Activated CD4-positive, alpha-beta memory T cell treated with anti-CD3 and anti-CD28 coated beads for 36 hours (primary cell): ENCODE measurements at regions not wholly inside any gene's neighbourhood (a gene's known extent, or its start where the extent isn't known, plus 50 kb on each side); places are given as distances from the start of the nearest gene placed in this dataset.
"Not testable (repeated sequence)": the region's sequence is repeated elsewhere in the genome, so short reads cannot be mapped to it uniquely, and the experiment has no call there.

ENCODE experiments used
- CTCF ChIA-PET: fragments of 350-600 bp; sonication (Branson Sonifier 250); formaldehyde crosslinking; loops from one replicate; lab custom pipeline; 2021; ENCODE audit warnings: antibody characterized with exemption, inconsistent platforms; lab: Charles Lee
- POLR2A ChIA-PET: fragments of 350-600 bp; sonication (Branson Sonifier 250); formaldehyde crosslinking; loops from one replicate; lab custom pipeline; 2021; ENCODE audit warnings: antibody characterized with exemption; lab: Charles Lee
- DNase-seq: peaks from one replicate; pipeline ENCODE4 v3.0.0-alpha.2; 2020
- H3K27ac Mint-ChIP-seq: one replicate; pipeline ENCODE4 v1.8.0; 2021; ENCODE audit warnings: mixed read lengths
- H3K27me3 Mint-ChIP-seq: one replicate; pipeline ENCODE4 v1.8.0; 2021; ENCODE audit warnings: mixed read lengths
- H3K36me3 Mint-ChIP-seq: one replicate; pipeline ENCODE4 v1.8.0; 2021; ENCODE audit warnings: mixed read lengths
- H3K4me1 Mint-ChIP-seq: one replicate; pipeline ENCODE4 v1.8.0; 2021; ENCODE audit warnings: low read depth, mixed read lengths
- H3K4me3 Mint-ChIP-seq: one replicate; pipeline ENCODE4 v1.8.0; 2021; ENCODE audit warnings: mild to moderate bottlenecking, mixed read lengths
- H3K9me3 Mint-ChIP-seq: one replicate; pipeline ENCODE4 v1.8.0; 2021; ENCODE audit warnings: mixed read lengths
- intact Hi-C: fragments of 100-400 bp; cut with micrococcal nuclease; formaldehyde crosslinking; loops from one replicate; pipeline ENCODE4 v1.15.1; 2023

DNA sequence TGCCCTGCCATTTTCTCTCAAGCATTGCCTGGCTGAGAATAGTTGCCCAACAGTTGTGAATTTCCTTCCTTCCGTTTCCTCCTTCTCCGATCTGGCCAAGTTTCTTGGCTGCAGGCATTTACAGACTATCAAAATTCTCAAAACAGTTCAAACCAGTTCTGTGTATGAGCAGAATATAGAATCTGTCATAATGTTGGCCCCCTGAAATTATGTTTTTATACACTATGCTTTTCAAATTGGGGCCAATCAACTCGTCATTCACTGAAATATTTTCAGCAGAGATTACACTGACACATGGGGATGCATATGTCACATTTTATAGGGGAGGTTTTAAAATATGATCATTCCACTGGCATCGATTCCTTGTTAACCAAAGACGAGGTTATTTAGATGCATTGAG, 284.2 kb upstream of the TMTC4 start:
- Mint-ChIP-seq H3K27me3 (peaks cover 7% of the 10 kb centered on the region), H3K27ac (no peak overlapping the region), H3K4me3 (no peak overlapping the region), H3K9me3 (no peaks in the 10 kb centered on the region), H3K4me1 (no peaks in the 10 kb centered on the region), H3K36me3 (no peaks in the 10 kb centered on the region)
- intact Hi-C loops, result no loop called here
- no peak for DNase-seq
- ChIA-PET CTCF (no interaction called here), POLR2A (no interaction called here)

DNA sequence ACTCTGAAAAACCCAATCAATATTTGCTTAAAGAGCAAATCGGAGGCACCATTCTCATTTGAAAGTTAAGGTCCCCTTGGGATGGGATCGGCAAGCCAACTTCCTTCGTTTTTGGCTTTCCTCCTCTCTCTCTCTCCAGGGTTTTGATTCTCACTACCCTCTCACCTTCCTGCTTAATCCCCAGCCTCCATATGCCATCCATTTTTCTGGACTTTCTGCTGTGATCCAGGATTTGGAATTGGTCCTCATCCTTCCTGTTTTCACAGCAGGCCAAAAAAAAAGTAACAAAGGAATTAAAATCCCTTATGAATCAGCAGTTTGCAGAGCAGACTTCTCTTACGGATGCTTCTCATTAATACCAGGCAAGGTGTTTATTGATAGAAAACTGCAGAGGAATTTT, 283.1 kb upstream of the TMTC4 start:
- Mint-ChIP-seq H3K27me3 (peaks cover 7% of the 10 kb centered on the region), H3K4me1 (no peaks in the 10 kb centered on the region), H3K36me3 (no peaks in the 10 kb centered on the region), H3K27ac (no peak overlapping the region), H3K4me3 (no peak overlapping the region), H3K9me3 (no peaks in the 10 kb centered on the region)
- DNase-seq, result no peak
- ChIA-PET POLR2A (no interaction called here), CTCF (no interaction called here)
- intact Hi-C loops, result no loop called here

- no peaks in the 10 kb centered on the region for H3K9me3 Mint-ChIP-seq
- no peak overlapping the region for H3K27ac Mint-ChIP-seq
- no peaks in the 10 kb centered on the region for H3K36me3 Mint-ChIP-seq
- peaks cover 5% of the 10 kb centered on the region for H3K27me3 Mint-ChIP-seq
- no peaks in the 10 kb centered on the region for H3K4me1 Mint-ChIP-seq
- no peak for DNase-seq
- CTCF ChIA-PET, result no interaction called here
- H3K4me3 Mint-ChIP-seq, result no peak overlapping the region
- POLR2A ChIA-PET, result no interaction called here
- intact Hi-C loops, result no loop called here
Measured at GRCh38 chr13:100954430-100955305, 280.1 kb upstream of the TMTC4 start.

DNA sequence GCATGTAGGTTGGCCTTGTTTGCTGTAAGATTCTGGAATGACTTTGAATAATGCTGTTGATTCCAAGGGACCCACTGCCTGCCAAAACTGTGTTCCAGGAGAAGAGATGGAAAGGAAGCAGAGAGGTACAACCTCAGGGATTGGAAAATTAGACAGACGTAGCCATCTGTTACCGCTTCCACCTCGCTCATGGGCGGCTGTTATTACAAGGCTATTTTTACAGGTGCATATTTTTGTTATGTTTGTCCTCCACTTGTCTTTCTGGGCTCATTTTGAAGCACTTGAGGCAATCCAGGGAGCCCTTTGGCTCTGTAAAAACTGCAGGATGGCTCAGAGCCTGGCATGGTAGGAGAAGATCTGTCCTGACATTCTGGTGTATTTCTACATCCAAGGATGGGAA, 276.4 kb upstream of the TMTC4 start:
- POLR2A ChIA-PET, result no interaction called here
- intact Hi-C loops, result no loop called here
- DNase-seq, result no peak

DNA sequence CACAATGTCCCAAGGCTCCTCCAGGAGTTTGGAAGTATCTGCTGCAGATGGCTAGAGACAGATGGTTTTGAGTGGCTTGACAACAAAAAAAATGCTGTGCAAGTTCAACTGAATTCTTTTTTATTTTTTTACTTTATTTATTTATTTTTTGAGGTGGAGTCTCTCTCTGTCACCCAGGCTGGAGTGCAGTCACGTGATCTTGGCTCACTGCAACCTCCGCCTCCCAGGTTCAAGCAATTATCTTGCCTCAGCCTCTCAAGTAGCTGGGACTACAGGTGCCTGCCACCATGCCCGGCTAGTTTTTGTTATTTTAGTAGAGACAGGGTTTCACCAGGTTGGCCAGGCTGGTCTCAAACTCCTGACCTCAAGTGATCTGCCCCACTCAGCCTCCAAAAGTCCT, 274.3 kb upstream of the TMTC4 start:
- intact Hi-C loops, CTCF ChIA-PET, H3K36me3 Mint-ChIP-seq, POLR2A ChIA-PET, DNase-seq, H3K27me3 Mint-ChIP-seq, H3K4me1 Mint-ChIP-seq, H3K4me3 Mint-ChIP-seq, H3K9me3 Mint-ChIP-seq, H3K27ac Mint-ChIP-seq: not testable (repeated sequence)

More for the DNA sequence above, 276.4 kb upstream of the TMTC4 start:
- Mint-ChIP-seq H3K27me3 (peaks cover 3% of the 10 kb centered on the region), H3K9me3 (no peaks in the 10 kb centered on the region), H3K27ac (no peak overlapping the region), H3K36me3 (no peaks in the 10 kb centered on the region), H3K4me1 (no peaks in the 10 kb centered on the region), H3K4me3 (no peak overlapping the region)
- CTCF ChIA-PET, result no interaction called here

- Mint-ChIP-seq H3K4me1 (no peaks in the 10 kb centered on the region), H3K9me3 (no peaks in the 10 kb centered on the region), H3K27me3 (peaks cover 3% of the 10 kb centered on the region), H3K36me3 (no peaks in the 10 kb centered on the region), H3K4me3 (no peak overlapping the region), H3K27ac (no peak overlapping the region)
- DNase-seq, result no peak
- POLR2A ChIA-PET, result no interaction called here
- CTCF ChIA-PET, result no interaction called here
- intact Hi-C loops, result no loop called here
Measured at GRCh38 chr13:100946588-100946987, 272.0 kb upstream of the TMTC4 start.

- no peaks in the 10 kb centered on the region for H3K36me3 Mint-ChIP-seq
- H3K9me3 Mint-ChIP-seq, result no peaks in the 10 kb centered on the region
- no peaks in the 10 kb centered on the region for H3K4me1 Mint-ChIP-seq
- ChIA-PET POLR2A (no interaction called here), CTCF (no interaction called here)
- H3K27me3 Mint-ChIP-seq, result peaks cover 9% of the 10 kb centered on the region
- intact Hi-C loops, result no loop called here
- H3K4me3 Mint-ChIP-seq, result no peak overlapping the region
- DNase-seq, result no peak
- H3K27ac Mint-ChIP-seq, result no peak overlapping the region
Measured at GRCh38 chr13:100944791-100945345, 270.3 kb upstream of the TMTC4 start.

GRCh38 chr13:100942742-100943141, 268.1 kb upstream of the TMTC4 start:
- Mint-ChIP-seq H3K27me3 (peaks cover 9% of the 10 kb centered on the region), H3K4me1 (no peaks in the 10 kb centered on the region), H3K27ac (no peak overlapping the region), H3K36me3 (no peaks in the 10 kb centered on the region), H3K9me3 (no peaks in the 10 kb centered on the region), H3K4me3 (no peak overlapping the region)
- DNase-seq, result no peak
- intact Hi-C loops, result no loop called here
- POLR2A ChIA-PET, result no interaction called here
- CTCF ChIA-PET, result no interaction called here

DNA sequence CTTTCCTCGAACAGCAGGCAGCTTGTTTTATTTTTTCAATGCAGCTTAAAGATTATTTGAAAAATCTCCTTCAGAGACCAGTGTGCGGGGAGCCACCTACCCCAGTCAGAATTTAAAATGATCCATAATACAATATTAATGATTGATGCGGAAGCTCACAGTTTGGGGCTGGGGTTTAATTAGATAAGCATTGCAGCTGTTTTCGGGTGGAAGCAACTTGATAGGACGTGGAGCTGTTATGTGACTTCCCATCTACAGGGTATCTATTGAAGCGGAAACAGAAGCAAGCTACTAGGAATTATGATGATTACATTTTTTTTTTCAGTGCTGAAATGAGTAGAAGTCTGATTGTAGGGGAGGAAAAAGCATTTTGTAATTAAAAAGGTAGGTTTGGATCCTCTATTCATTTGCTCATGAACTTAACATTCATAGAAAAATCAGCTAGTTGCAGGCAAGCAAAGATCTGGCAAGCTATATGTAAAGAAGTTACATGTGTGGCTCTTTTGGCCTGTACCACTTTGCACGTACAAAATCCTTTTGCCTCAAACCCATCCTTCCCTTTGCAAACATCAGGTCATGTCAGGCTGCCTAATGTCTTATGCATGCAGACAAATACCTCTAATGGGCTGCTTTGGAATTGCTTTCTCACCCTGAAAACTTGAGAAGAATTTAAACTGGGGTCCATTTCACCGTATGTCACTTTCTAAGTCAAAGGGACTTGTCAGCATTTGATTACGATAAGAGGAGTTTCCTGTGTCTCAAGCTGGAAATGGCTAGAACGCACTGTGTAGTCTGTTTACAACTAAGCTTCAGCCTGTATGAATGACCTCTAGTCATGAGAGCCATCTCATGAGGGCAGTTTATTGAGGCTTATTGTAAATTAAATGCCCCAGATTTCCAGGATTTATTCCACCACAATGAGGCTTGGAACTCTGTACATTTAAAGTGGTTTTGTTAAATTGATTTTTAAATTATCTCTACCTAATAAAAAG, 267.1 kb upstream of the TMTC4 start:
- H3K4me1 Mint-ChIP-seq, result no peaks in the 10 kb centered on the region
- POLR2A ChIA-PET, result no interaction called here

DNA sequence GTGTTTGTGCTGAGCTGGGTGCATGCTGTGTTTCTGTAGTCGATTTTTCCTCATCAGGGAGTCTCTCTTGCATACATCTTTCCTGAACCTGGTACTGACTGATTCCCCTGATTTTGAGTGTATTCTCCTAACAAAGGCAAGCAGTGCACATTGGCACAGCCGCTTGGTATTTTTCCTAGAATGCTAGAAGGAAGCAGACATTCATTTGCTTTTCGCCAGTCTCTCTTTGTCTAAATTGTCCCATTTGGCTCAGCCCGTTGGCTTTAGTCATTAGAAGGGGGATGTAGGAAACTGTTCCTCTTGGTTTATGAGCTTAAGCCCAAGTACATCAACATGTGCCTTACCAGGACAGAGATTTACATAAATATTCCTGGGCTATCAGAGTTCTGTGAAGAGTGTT, 266.1 kb upstream of the TMTC4 start:
- Mint-ChIP-seq H3K27ac (no peak overlapping the region), H3K4me1 (no peaks in the 10 kb centered on the region), H3K36me3 (no peaks in the 10 kb centered on the region), H3K9me3 (no peaks in the 10 kb centered on the region), H3K4me3 (no peak overlapping the region), H3K27me3 (peaks cover 8% of the 10 kb centered on the region)
- CTCF ChIA-PET, result no interaction called here
- DNase-seq, result no peak
- POLR2A ChIA-PET, result no interaction called here
- intact Hi-C loops, result no loop called here

More for the DNA sequence above, 267.1 kb upstream of the TMTC4 start:
- CTCF ChIA-PET, result no interaction called here
- H3K27ac Mint-ChIP-seq, result no peak overlapping the region
- no peak for DNase-seq
- no peaks in the 10 kb centered on the region for H3K36me3 Mint-ChIP-seq
- H3K27me3 Mint-ChIP-seq, result peaks cover 9% of the 10 kb centered on the region
- intact Hi-C loops, result no loop called here
- H3K9me3 Mint-ChIP-seq, result no peaks in the 10 kb centered on the region
- H3K4me3 Mint-ChIP-seq, result no peak overlapping the region

GRCh38 chr13:100933841-100934240, 259.2 kb upstream of the TMTC4 start:
- ChIA-PET POLR2A (no interaction called here), CTCF (no interaction called here)

GRCh38 chr13:100922599-100922998, 248.0 kb upstream of the TMTC4 start:
- Mint-ChIP-seq H3K36me3 (no peaks in the 10 kb centered on the region), H3K4me3 (no peak overlapping the region), H3K27ac (no peak overlapping the region), H3K27me3 (peaks cover 1% of the 10 kb centered on the region), H3K4me1 (no peaks in the 10 kb centered on the region), H3K9me3 (no peaks in the 10 kb centered on the region)
- DNase-seq, result no peak
- ChIA-PET CTCF (no interaction called here), POLR2A (interaction anchor here (0.6 kb wide), 1 partner anchor 142 kb away, joined by 3 read pairs; no protein-coding TSS in a partner anchor)
- intact Hi-C loops, result no loop called here

More at GRCh38 chr13:100933841-100934240, 259.2 kb upstream of the TMTC4 start:
- H3K36me3 Mint-ChIP-seq, result no peaks in the 10 kb centered on the region
- no peaks in the 10 kb centered on the region for H3K4me1 Mint-ChIP-seq
- DNase-seq, result no peak
- intact Hi-C loops, result no loop called here
- no peak overlapping the region for H3K27ac Mint-ChIP-seq
- no peaks in the 10 kb centered on the region for H3K9me3 Mint-ChIP-seq
- no peak overlapping the region for H3K4me3 Mint-ChIP-seq
- H3K27me3 Mint-ChIP-seq, result peaks cover 12% of the 10 kb centered on the region
